ENCODE measurements at regions not wholly inside any gene's neighbourhood (a gene's known extent, or its start where the extent isn't known, plus 50 kb on each side); places are given as distances from the start of the nearest gene placed in this dataset.

DNA sequence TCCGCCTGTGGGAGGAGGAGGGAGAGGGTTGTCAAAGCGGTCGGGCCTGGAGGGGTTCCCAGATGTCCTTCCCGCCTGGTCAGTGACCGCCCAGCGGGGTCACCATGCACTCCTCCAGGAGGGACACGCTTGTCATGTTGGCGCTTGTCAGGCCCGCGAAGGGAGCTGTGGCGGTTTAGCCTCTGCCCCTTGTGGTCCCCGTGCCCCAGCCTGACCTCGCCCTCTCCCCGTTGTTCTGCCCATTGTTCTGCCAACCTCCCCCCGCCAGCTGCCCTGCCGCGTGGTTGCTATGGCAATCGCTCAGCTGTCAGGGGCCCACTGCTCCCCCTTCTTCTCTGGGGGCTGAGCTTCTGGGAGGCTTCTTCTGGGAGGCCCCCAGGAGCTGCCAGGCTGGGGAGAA, 146.4 kb upstream of the CIBAR2 start:
- DNase-seq: no peak
- H3K36me3 ChIP-seq (ENCODE audit: control insufficient read depth, insufficient read depth, low read length): no peaks in the 10 kb centered on the region
- no peak overlapping the region for H3K4me2 ChIP-seq (ENCODE audit: low read depth, low read length)
- no peak overlapping the region for H3K9ac ChIP-seq (ENCODE audit: low read depth, low read length)
- no peak overlapping the region for H2BK20ac ChIP-seq (ENCODE audit: low read depth, low read length)
- no peak overlapping the region for H2AK5ac ChIP-seq (ENCODE audit: low read depth, low read length)
- H4K5ac ChIP-seq (ENCODE audit: low read depth, low read length): no peak overlapping the region
- dilution Hi-C loops (cut with HindIII; ENCODE audit: low sequenced_read_pairs, unreplicated experiment) (no loop called here), intact Hi-C loops (cut with micrococcal nuclease) (no loop called here), in situ Hi-C loops (cut with MboI; ENCODE audit: low sequenced_read_pairs) (no loop called here)
- 59% methylated on average over 16 of the region's 18 CpGs; no CpG with 5 or more reads in 1 of the 2 experiments for WGBS, 2 experiments (ENCODE audit: extremely low coverage in 2 of 2, insufficient read length in 1 of 2)
- peaks cover 5% of the 10 kb centered on the region; the same call in 1 of the 2 replicates for H3K4me1 ChIP-seq (ENCODE audit: control insufficient read depth, insufficient read depth, low read length)
- H3K27ac ChIP-seq (ENCODE audit: insufficient read depth, low read length): no peak overlapping the region
- H2BK15ac ChIP-seq (ENCODE audit: low read depth, low read length): no peak overlapping the region
- H4K8ac ChIP-seq (ENCODE audit: low read depth in 2 of 2, low read length in 2 of 2): no peak overlapping the region
- peaks cover 81% of the 10 kb centered on the region for H4K20me1 ChIP-seq (ENCODE audit: insufficient read depth, low read length)
- no peak overlapping the region for H3K56ac ChIP-seq (ENCODE audit: extremely low read depth, insufficient read depth, low read length)
- no peak overlapping the region for H2BK120ac ChIP-seq (ENCODE audit: low read depth, low read length)
- no peak overlapping the region for H4K91ac ChIP-seq (ENCODE audit: insufficient read depth, low read depth, low read length)
- ChIA-PET CTCF (no interaction called here), POLR2A (ENCODE audit: unreplicated experiment) (no interaction called here)
- peak overlapping the region; percentile 73 for H2AK9ac ChIP-seq (replicated peaks; ENCODE audit: low read depth, low read length, poor library complexity)
- no TSS peak for BruUV-seq (replicated peaks)
- H2BK5ac ChIP-seq (ENCODE audit: low read depth, low read length, poor library complexity, severe bottlenecking): no peak overlapping the region
- TF ChIP-seq RAD21 (IDR thresholded peaks at IDR 0.05; ENCODE audit: low read length) (no peak), SMC3 (IDR thresholded peaks at IDR 0.05; ENCODE audit: low read depth, low read length) (no peak), MAFK (IDR thresholded peaks at IDR 0.05; ENCODE audit: low read depth, low read length) (no peak), RFX5 (IDR thresholded peaks at IDR 0.05; ENCODE audit: low read depth, low read length) (no peak), BHLHE40 (IDR thresholded peaks at IDR 0.05; ENCODE audit: low read depth, low read length) (no peak), CEBPB (IDR thresholded peaks at IDR 0.05; ENCODE audit: low read depth, low read length) (no peak), POLR2A (IDR thresholded peaks at IDR 0.05; ENCODE audit: low read depth, low read length) (no peak), NFE2L2 (IDR thresholded peaks at IDR 0.05; ENCODE audit: low read depth, low read length) (no peak)
- TF ChIP-seq, protein P1, sequence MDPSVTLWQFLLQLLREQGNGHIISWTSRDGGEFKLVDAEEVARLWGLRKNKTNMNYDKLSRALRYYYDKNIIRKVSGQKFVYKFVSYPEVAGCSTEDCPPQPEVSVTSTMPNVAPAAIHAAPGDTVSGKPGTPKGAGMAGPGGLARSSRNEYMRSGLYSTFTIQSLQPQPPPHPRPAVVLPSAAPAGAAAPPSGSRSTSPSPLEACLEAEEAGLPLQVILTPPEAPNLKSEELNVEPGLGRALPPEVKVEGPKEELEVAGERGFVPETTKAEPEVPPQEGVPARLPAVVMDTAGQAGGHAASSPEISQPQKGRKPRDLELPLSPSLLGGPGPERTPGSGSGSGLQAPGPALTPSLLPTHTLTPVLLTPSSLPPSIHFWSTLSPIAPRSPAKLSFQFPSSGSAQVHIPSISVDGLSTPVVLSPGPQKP (IDR thresholded peaks at IDR 0.05; ENCODE audit: borderline replicate concordance, low read depth, low read length): no peak
- TF ChIP-seq, protein P2, sequence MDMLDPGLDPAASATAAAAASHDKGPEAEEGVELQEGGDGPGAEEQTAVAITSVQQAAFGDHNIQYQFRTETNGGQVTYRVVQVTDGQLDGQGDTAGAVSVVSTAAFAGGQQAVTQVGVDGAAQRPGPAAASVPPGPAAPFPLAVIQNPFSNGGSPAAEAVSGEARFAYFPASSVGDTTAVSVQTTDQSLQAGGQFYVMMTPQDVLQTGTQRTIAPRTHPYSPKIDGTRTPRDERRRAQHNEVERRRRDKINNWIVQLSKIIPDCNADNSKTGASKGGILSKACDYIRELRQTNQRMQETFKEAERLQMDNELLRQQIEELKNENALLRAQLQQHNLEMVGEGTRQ (IDR thresholded peaks at IDR 0.05; ENCODE audit: low read depth, low read length): no peak
- no peak for ATAC-seq (ENCODE audit: low read depth)
- no peaks in the 10 kb centered on the region for H3K27me3 ChIP-seq (ENCODE audit: control insufficient read depth, insufficient read depth, low read length)
- H3K79me1 ChIP-seq (ENCODE audit: low read depth in 1 of 2, low read length in 2 of 2): peaks cover 26 to 65% of the 10 kb centered on the region in 2 experiments
- H3K4me3 ChIP-seq (ENCODE audit: insufficient read depth, low read depth, low read length): no peak overlapping the region
- H3K14ac ChIP-seq (replicated peaks; ENCODE audit: low read depth, low read length): no peak overlapping the region
- H3K9me3 ChIP-seq (ENCODE audit: control insufficient read depth, insufficient read depth, low read length): no peaks in the 10 kb centered on the region
- no peak overlapping the region for H3K23ac ChIP-seq (ENCODE audit: low read depth, low read length)
- no peak overlapping the region for H3K18ac ChIP-seq (ENCODE audit: low read depth, low read length)
- no peak overlapping the region for H3K4ac ChIP-seq (ENCODE audit: low read depth, low read length)
- no peaks in the 10 kb centered on the region for H3K9me1 ChIP-seq (ENCODE audit: insufficient read depth, low read length)
- H2AFZ ChIP-seq (replicated peaks; ENCODE audit: low read length, poor library complexity): no peak overlapping the region

All from IMR-90 (cell line).